WTC11 (cell line): ENCODE measurements at regions not wholly inside any gene's neighbourhood (a gene's known extent, or its start where the extent isn't known, plus 50 kb on each side); places are given as distances from the start of the nearest gene placed in this dataset.

Source experiments
- ATAC-seq: fragments of 200-7000 bp; cut with Tn5 transposase; 2 replicates; pipeline ENCODE4 v1.10.0; 2021; ENCODE audit warnings: mild to moderate bottlenecking, moderate library complexity
- CTCF ChIA-PET: fragments of 300-600 bp; sonication (Branson Sonifier 250); formaldehyde crosslinking; loops from one replicate; lab custom pipeline; 2021; ENCODE audit warnings: antibody characterized with exemption; lab: Charles Lee
- POLR2A ChIA-PET: fragments of 350-600 bp; sonication (Branson Sonifier 250); formaldehyde crosslinking; loops from one replicate; lab custom pipeline; 2021; ENCODE audit warnings: antibody characterized with exemption; lab: Charles Lee
- DNase-seq: peaks from one replicate; pipeline ENCODE4 v3.0.0; 2021; ENCODE audit warnings: low spot score
- H3K27ac Mint-ChIP-seq: 2 replicates; pipeline ENCODE4 v1.8.0; 2021; ENCODE audit warnings: mixed read lengths
- H3K27me3 Mint-ChIP-seq: 2 replicates; pipeline ENCODE4 v1.8.0; 2021; ENCODE audit warnings: low read depth, mild to moderate bottlenecking, moderate library complexity, mixed read lengths
- H3K36me3 Mint-ChIP-seq: 2 replicates; pipeline ENCODE4 v1.8.0; 2021; ENCODE audit warnings: mixed read lengths
- H3K4me1 Mint-ChIP-seq: 2 replicates; pipeline ENCODE4 v1.8.0; 2022; ENCODE audit warnings: mixed read lengths
- H3K4me3 Mint-ChIP-seq: 2 replicates; pipeline ENCODE4 v1.8.0; 2021; ENCODE audit warnings: mild to moderate bottlenecking, moderate library complexity, mixed read lengths
- H3K9me3 Mint-ChIP-seq: 2 replicates; pipeline ENCODE4 v1.8.0; 2021; ENCODE audit warnings: mixed read lengths
- CREB1 ChIP-seq: sonication (generic); formaldehyde crosslinking; IDR thresholded peaks from 2 replicates; pipeline ENCODE4 v1.8.0; 2023; ENCODE audit warnings: mild to moderate bottlenecking, missing genetic modification reagents
- ETV6 ChIP-seq: sonication (generic); formaldehyde crosslinking; IDR thresholded peaks from 2 replicates; pipeline ENCODE4 v1.8.1; 2022; ENCODE audit warnings: mild to moderate bottlenecking, missing genetic modification reagents
- FOXK1 ChIP-seq: sonication (generic); formaldehyde crosslinking; IDR thresholded peaks from 2 replicates; pipeline ENCODE4 v1.8.0; 2022; ENCODE audit warnings: mild to moderate bottlenecking, moderate library complexity, missing genetic modification reagents
- NR1H2 ChIP-seq: sonication (generic); formaldehyde crosslinking; IDR thresholded peaks from 2 replicates; pipeline ENCODE4 v1.9.0; 2021; ENCODE audit warnings: mild to moderate bottlenecking, moderate library complexity, missing genetic modification reagents
- TCF7 ChIP-seq: sonication (generic); formaldehyde crosslinking; IDR thresholded peaks from 2 replicates; pipeline ENCODE4 v1.8.0; 2022; ENCODE audit warnings: mild to moderate bottlenecking, low read depth, missing genetic modification reagents, moderate library complexity
- ZNF317 ChIP-seq: sonication (generic); formaldehyde crosslinking; IDR thresholded peaks from 2 replicates; pipeline ENCODE4 v1.8.1; 2023; ENCODE audit warnings: low read depth, mild to moderate bottlenecking, moderate library complexity, missing genetic modification reagents, borderline replicate concordance
- ZNF423 ChIP-seq: fragments of 250-450 bp; sonication (Bioruptor Pico); IDR thresholded peaks from 2 replicates; pipeline ENCODE4 v2.1.2; 2022; ENCODE audit warnings: mild to moderate bottlenecking, moderate library complexity
- TF ChIP-seq, protein P1 (sequence below): sonication (generic); formaldehyde crosslinking; IDR thresholded peaks from 2 replicates; pipeline ENCODE4 v1.8.0; 2022; ENCODE audit warnings: mild to moderate bottlenecking, missing genetic modification reagents
- TF ChIP-seq, protein P2 (sequence below): fragments of 250-450 bp; sonication (Bioruptor Pico); IDR thresholded peaks from 2 replicates; pipeline ENCODE4 v2.1.2; 2022; ENCODE audit warnings: mild to moderate bottlenecking, moderate library complexity
- TF ChIP-seq, protein P3 (sequence below): fragments of 250-450 bp; sonication (Bioruptor Pico); IDR thresholded peaks from 2 replicates; pipeline ENCODE4 v1.9.0; 2021; ENCODE audit warnings: mild to moderate bottlenecking
- TF ChIP-seq, protein P4 (sequence below): fragments of 200-600 bp; IDR thresholded peaks from 2 replicates; pipeline ENCODE4 v1.8.0; 2022; ENCODE audit warnings: antibody characterized with exemption
- TF ChIP-seq, protein P5 (sequence below): fragments of 250-450 bp; sonication (Bioruptor Pico); conservative IDR thresholded peaks from 2 replicates; pipeline ENCODE4 v1.9.0; 2021; ENCODE audit warnings: mild to moderate bottlenecking

DNA sequence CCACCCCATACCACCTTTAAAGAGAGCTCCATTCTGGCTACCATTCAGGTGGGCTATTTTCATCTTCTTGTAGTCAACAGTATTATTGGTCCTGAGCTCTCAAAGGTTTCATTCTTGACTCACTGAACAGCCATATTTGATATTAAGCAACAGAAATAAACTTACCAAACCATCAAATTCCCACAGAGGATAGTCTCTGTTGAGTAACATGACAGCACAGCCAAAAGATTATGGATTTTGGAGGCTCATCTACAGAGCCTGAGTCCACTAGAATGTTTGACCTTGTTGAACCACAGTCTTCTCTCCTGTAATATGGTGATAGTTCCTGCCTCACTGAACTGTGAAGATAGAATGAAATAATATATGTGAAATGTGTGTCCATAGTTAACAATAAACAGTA is 276.3 kb upstream of the LDB2 start (continued):
- TF ChIP-seq, protein P1, sequence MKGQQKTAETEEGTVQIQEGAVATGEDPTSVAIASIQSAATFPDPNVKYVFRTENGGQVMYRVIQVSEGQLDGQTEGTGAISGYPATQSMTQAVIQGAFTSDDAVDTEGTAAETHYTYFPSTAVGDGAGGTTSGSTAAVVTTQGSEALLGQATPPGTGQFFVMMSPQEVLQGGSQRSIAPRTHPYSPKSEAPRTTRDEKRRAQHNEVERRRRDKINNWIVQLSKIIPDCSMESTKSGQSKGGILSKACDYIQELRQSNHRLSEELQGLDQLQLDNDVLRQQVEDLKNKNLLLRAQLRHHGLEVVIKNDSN = no peak

DNA sequence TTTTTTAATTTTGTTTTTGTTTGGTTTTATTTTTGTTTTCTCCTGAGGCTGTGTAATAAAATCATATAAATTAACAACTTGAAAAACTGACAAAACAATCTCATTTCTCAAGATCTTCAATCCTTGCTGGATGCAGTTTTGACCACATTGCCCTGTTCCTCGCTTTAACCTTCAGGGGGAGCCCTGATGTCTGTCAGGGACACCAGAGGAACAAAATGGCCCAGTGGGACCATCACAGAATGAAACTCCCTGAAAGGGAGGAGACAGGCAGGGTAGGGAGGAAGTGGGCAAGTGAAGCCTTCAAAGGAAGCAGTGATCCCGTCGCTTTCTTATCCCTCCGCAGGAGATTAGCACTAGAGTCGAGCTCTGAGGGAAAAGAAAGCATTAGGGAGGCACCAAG is 274.9 kb upstream of the LDB2 start:
- Mint-ChIP-seq H3K36me3 (no peaks in the 10 kb centered on the region), H3K27ac (no peak overlapping the region), H3K4me1 (peaks cover 28% of the 10 kb centered on the region)
- ATAC-seq = peak; percentile 99
- POLR2A ChIA-PET = no interaction called here
- TF ChIP-seq, protein P2, sequence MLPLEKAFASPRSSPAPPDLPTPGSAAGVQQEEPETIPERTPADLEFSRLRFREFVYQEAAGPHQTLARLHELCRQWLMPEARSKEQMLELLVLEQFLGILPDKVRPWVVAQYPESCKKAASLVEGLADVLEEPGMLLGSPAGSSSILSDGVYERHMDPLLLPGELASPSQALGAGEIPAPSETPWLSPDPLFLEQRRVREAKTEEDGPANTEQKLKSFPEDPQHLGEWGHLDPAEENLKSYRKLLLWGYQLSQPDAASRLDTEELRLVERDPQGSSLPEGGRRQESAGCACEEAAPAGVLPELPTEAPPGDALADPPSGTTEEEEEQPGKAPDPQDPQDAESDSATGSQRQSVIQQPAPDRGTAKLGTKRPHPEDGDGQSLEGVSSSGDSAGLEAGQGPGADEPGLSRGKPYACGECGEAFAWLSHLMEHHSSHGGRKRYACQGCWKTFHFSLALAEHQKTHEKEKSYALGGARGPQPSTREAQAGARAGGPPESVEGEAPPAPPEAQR (CRISPR knock-in tag) = peak; percentile 27; the same call in 1 of the 2 replicates
- TF ChIP-seq, protein P3, sequence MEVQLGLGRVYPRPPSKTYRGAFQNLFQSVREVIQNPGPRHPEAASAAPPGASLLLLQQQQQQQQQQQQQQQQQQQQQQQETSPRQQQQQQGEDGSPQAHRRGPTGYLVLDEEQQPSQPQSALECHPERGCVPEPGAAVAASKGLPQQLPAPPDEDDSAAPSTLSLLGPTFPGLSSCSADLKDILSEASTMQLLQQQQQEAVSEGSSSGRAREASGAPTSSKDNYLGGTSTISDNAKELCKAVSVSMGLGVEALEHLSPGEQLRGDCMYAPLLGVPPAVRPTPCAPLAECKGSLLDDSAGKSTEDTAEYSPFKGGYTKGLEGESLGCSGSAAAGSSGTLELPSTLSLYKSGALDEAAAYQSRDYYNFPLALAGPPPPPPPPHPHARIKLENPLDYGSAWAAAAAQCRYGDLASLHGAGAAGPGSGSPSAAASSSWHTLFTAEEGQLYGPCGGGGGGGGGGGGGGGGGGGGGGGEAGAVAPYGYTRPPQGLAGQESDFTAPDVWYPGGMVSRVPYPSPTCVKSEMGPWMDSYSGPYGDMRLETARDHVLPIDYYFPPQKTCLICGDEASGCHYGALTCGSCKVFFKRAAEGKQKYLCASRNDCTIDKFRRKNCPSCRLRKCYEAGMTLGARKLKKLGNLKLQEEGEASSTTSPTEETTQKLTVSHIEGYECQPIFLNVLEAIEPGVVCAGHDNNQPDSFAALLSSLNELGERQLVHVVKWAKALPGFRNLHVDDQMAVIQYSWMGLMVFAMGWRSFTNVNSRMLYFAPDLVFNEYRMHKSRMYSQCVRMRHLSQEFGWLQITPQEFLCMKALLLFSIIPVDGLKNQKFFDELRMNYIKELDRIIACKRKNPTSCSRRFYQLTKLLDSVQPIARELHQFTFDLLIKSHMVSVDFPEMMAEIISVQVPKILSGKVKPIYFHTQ = 0 out of 2 replicates have a peak, but pooled peaks have one; percentile 42
- TF ChIP-seq, protein P4, sequence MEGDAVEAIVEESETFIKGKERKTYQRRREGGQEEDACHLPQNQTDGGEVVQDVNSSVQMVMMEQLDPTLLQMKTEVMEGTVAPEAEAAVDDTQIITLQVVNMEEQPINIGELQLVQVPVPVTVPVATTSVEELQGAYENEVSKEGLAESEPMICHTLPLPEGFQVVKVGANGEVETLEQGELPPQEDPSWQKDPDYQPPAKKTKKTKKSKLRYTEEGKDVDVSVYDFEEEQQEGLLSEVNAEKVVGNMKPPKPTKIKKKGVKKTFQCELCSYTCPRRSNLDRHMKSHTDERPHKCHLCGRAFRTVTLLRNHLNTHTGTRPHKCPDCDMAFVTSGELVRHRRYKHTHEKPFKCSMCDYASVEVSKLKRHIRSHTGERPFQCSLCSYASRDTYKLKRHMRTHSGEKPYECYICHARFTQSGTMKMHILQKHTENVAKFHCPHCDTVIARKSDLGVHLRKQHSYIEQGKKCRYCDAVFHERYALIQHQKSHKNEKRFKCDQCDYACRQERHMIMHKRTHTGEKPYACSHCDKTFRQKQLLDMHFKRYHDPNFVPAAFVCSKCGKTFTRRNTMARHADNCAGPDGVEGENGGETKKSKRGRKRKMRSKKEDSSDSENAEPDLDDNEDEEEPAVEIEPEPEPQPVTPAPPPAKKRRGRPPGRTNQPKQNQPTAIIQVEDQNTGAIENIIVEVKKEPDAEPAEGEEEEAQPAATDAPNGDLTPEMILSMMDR = peak; percentile 25; the same call in 1 of the 2 replicates
- TF ChIP-seq, protein P5, sequence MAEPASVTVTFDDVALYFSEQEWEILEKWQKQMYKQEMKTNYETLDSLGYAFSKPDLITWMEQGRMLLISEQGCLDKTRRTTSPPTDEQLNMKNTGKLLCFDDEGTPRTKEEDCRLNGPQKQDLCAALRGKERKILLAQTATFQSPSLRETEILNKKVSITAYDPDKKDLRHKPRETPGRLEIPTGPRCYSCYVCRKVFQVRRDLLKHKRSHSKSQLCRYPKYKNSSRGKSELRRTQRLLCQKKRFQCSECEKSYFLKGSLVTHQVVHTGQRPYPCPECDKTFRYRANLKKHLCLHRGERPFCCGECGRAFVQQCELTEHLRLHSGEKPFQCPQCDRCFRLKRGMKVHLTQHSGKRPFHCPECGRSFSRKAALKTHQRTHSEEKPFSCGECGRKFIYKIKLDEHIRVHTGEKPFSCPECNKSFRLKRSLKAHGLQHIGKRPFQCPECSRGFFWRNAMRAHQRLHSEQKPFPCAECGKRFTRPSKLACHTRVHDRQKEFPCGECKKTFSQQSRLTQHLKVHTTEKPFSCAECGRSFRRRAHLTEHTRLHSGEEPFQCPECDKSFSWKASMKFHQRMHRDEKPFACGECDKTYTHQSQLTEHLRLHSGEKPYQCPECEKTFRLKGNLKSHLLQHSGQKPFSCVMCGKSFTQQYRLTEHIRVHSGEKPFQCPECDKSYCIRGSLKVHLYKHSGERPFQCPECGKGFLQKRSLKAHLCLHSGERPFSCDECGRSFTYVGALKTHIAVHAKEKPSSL (CRISPR knock-in tag) = no peak
- TF ChIP-seq, all 79 proteins: peak for 3
- CTCF ChIA-PET = interaction anchor here (1.0 to 1.1 kb wide), 3 partner anchors 57 to 165 kb away, joined by 3 to 4 read pairs (median 3); no protein-coding TSS in a partner anchor
- H3K4me3 Mint-ChIP-seq = no peak overlapping the region
- peaks cover 9% of the 10 kb centered on the region for H3K9me3 Mint-ChIP-seq
- peaks cover 6% of the 10 kb centered on the region for H3K27me3 Mint-ChIP-seq
- peak; percentile 47 for DNase-seq

DNA sequence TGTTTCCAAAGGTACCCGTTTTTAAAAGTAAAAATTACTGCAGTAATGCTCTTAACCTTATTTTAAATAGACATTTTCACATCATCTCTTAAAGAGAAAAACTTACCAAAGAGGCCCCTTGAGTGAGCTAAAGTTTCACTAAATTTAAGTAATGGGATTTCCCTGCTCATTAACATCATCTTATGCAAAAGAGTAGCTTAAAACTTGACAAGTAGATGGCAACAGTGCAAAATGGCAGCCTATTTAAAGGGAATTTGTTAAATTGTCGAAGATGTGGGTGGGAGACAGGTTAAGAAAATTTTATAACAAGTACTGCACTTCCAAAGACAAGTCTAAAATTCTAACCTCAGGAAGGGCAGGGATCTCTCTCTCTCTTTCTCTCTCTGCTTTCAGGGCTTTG is 271.7 kb upstream of the LDB2 start:
- Mint-ChIP-seq H3K27me3 (peaks cover 26% of the 10 kb centered on the region), H3K4me1 (peaks cover 39% of the 10 kb centered on the region), H3K36me3 (no peaks in the 10 kb centered on the region), H3K4me3 (no peak overlapping the region), H3K27ac (no peak overlapping the region), H3K9me3 (0 out of 2 replicates have a peak, but pooled peaks cover 3% of the 10 kb centered on the region)
- POLR2A ChIA-PET = no interaction called here
- DNase-seq (no peak), ATAC-seq (no peak)
- TF ChIP-seq ZNF423 (CRISPR knock-in tag) (no peak), TCF7 (CRISPR knock-in tag) (no peak), ETV6 (CRISPR knock-in tag) (no peak), FOXK1 (CRISPR knock-in tag) (no peak), NR1H2 (no peak), CREB1 (no peak), ZNF317 (no peak)
- TF ChIP-seq, protein P2 (CRISPR knock-in tag) = no peak
- TF ChIP-seq, protein P3 = no peak
- CTCF ChIA-PET = interaction anchor here (0.5 to 2.8 kb wide), 3 partner anchors 28 to 339 kb away, joined by 3 to 9 read pairs (median 3); no protein-coding TSS in a partner anchor
